K562 (cell line): ENCODE measurements at regions not wholly inside any gene's neighbourhood (a gene's known extent, or its start where the extent isn't known, plus 50 kb on each side); places are given as distances from the start of the nearest gene placed in this dataset.

Source experiments
- ATAC-seq: fragments of 200-7000 bp; cut with Tn5 transposase; 3 replicates; pipeline ENCODE4 v1.9.1; 2020; ENCODE audit warnings: moderate library complexity
- BruUV-seq: library from RNA; stranded (reverse); fragments of 400-500 nt; replicated peaks from 2 replicates; lab custom pipeline; 2021; lab: Mats Ljungman, UMichigan
- CTCF ChIA-PET: fragments of 300-600 bp; formaldehyde crosslinking; extraction: SDS; loops from one replicate; lab custom pipeline; 2021; ENCODE audit warnings: low intra/inter-chr PET ratio; lab: Yijun Ruan, JAX
- POLR2A ChIA-PET: fragments of 300-600, 350-650 bp; sonication (Branson Sonifier 250); formaldehyde crosslinking; extraction: SDS; loops from one replicate; lab custom pipeline; 2021; ENCODE audit warnings: antibody characterized with exemption, inconsistent platforms; lab: Yijun Ruan, JAX
- DNase-seq, 4 experiments: peaks; one replicate each; pipeline versions ENCODE4 v3.0.0 to v3.0.0-alpha.2; 2011 to 2018; ENCODE audit warnings: low spot score in 3 of 4, mixed read lengths in 3 of 4; ENCODE audit errors: extremely low read depth in 1 of 4
- FAIRE-seq: peaks from 2 replicates; lab custom pipeline; 2011; peaks lifted over from hg19 to GRCh38; lab: Jason Lieb, UNC
- H2AFZ ChIP-seq: 2 replicates; pipeline ENCODE4 v1.6.0; 2011; ENCODE audit warnings: low read depth, low read length, control low read depth, inconsistent platforms
- H3K27ac ChIP-seq: fragments of 200-600 bp; 3 replicates; pipeline ENCODE4 v1.8.0; 2011; ENCODE audit warnings: low read depth, mild to moderate bottlenecking, control low read depth, inconsistent platforms, low read length, moderate library complexity, mixed read lengths; ENCODE audit errors: extremely low read depth
- H3K27me3 ChIP-seq, 2 experiments: fragments of 300-600 bp in 1 of 2; 2 replicates in 1 of 2; 3 replicates in 1 of 2; pipeline versions ENCODE4 v1.6.0 to v1.8.0; 2011; ENCODE audit warnings: inconsistent platforms in 2 of 2, low read length in 2 of 2, mild to moderate bottlenecking in 1 of 2, mixed read lengths in 1 of 2, moderate library complexity in 1 of 2; ENCODE audit not compliant: control insufficient read depth in 2 of 2, insufficient read depth in 2 of 2
- H3K36me3 ChIP-seq: fragments of 300-600 bp; 3 replicates; pipeline ENCODE4 v1.8.0; 2011; ENCODE audit warnings: mild to moderate bottlenecking, low read length, inconsistent platforms; ENCODE audit not compliant: control insufficient read depth, insufficient read depth
- H3K4me1 ChIP-seq, 2 experiments: fragments of 200-600 bp in 1 of 2; replicated peaks in 1 of 2; 2 replicates in 1 of 2; 3 replicates in 1 of 2; pipeline versions ENCODE4 v1.5.1 to v1.8.0; 2011; ENCODE audit warnings: inconsistent platforms in 2 of 2, low read length in 2 of 2, mild to moderate bottlenecking in 1 of 2, mixed read lengths in 1 of 2, moderate library complexity in 1 of 2; ENCODE audit not compliant: control insufficient read depth in 2 of 2, insufficient read depth in 2 of 2
- H3K4me2 ChIP-seq: 2 replicates; pipeline ENCODE4 v1.6.1; 2011; ENCODE audit warnings: low read length, control low read depth, inconsistent platforms, mixed read lengths; ENCODE audit not compliant: insufficient read depth
- H3K4me3 ChIP-seq: fragments of 200-600 bp; sonication (generic), shearing (Covaris generic); 2 replicates; pipeline ENCODE4 v1.5.1; 2016; ENCODE audit warnings: control low read depth, inconsistent platforms
- H3K79me2 ChIP-seq: fragments of 200-600 bp; 3 replicates; pipeline ENCODE4 v1.8.0; 2011; ENCODE audit warnings: low read length, inconsistent platforms; ENCODE audit not compliant: control insufficient read depth, insufficient read depth
- H3K9ac ChIP-seq, 2 experiments: 2 replicates each; pipeline versions ENCODE4 v1.6.0 to v1.6.1; 2011; ENCODE audit warnings: low read depth in 2 of 2, low read length in 2 of 2, control low read depth in 1 of 2, inconsistent platforms in 1 of 2, mild to moderate bottlenecking in 1 of 2, mixed read lengths in 1 of 2; ENCODE audit not compliant: insufficient read depth in 1 of 2
- H3K9me1 ChIP-seq: one replicate; pipeline ENCODE4 v1.6.0; 2011; ENCODE audit warnings: inconsistent platforms, mild to moderate bottlenecking, low read length, moderate library complexity; ENCODE audit not compliant: control insufficient read depth, insufficient read depth
- H3K9me3 ChIP-seq: replicated peaks from 2 replicates; pipeline ENCODE4 v1.5.1; 2011; ENCODE audit warnings: low read depth, low read length, inconsistent platforms; ENCODE audit not compliant: control insufficient read depth, insufficient read depth
- H4K20me1 ChIP-seq: replicated peaks from 2 replicates; pipeline ENCODE4 v1.6.1; 2011; ENCODE audit warnings: low read length, inconsistent platforms, mixed read lengths; ENCODE audit not compliant: control insufficient read depth, insufficient read depth
- ILF3 ChIP-seq: fragments of 450-650 bp; IDR thresholded peaks from 2 replicates; pipeline ENCODE4 v1.6.1; 2018; ENCODE audit warnings: antibody characterized with exemption, mild to moderate bottlenecking, moderate library complexity, borderline replicate concordance
- LARP7 ChIP-seq: fragments of 450-650 bp; IDR thresholded peaks from 2 replicates; pipeline ENCODE4 v1.6.1; 2016
- MYNN ChIP-seq, 2 experiments: sonication (generic); formaldehyde crosslinking in 1 of 2; IDR thresholded peaks; 2 replicates each; pipeline versions ENCODE4 v1.5.0 to v1.6.1; 2016 to 2020; ENCODE audit warnings: antibody characterized with exemption in 1 of 2, missing genetic modification reagents in 1 of 2
- SRSF1 ChIP-seq: fragments of 200-400 bp; formaldehyde crosslinking; IDR thresholded peaks from 2 replicates; pipeline ENCODE4 v1.6.1; 2017; ENCODE audit warnings: mild to moderate bottlenecking, low read depth, low read length, moderate library complexity
- TAF7 ChIP-seq: fragments of 450-650 bp; IDR thresholded peaks from 2 replicates; pipeline ENCODE4 v1.6.1; 2016; ENCODE audit warnings: missing genetic modification characterization, missing compliant biosample characterization
- TEAD1 ChIP-seq, 2 experiments: fragments of 450-650 bp in 1 of 2; sonication (generic) in 1 of 2; formaldehyde crosslinking; IDR thresholded peaks; 2 replicates each; pipeline versions ENCODE4 v1.4.0 to v1.8.0; 2020 to 2022; ENCODE audit warnings: mild to moderate bottlenecking in 2 of 2, missing genetic modification reagents in 1 of 2
- ZBTB33 ChIP-seq: sonication (generic); formaldehyde crosslinking; IDR thresholded peaks from 2 replicates; pipeline ENCODE4 v1.8.1; 2023; ENCODE audit warnings: mild to moderate bottlenecking, missing genetic modification reagents
- ZNF184 ChIP-seq: sonication (generic); formaldehyde crosslinking; IDR thresholded peaks from 2 replicates; pipeline ENCODE4 v1.5.0; 2020; ENCODE audit warnings: missing genetic modification reagents
- ZNF592 ChIP-seq: fragments of 450-650 bp; IDR thresholded peaks from 2 replicates; pipeline ENCODE4 v1.6.1; 2017; ENCODE audit warnings: antibody characterized with exemption, mild to moderate bottlenecking
- WGBS: fragments of 100-300 bp; shearing (Covaris generic); methylation state at CpG from one replicate; pipeline ENCODE4 v1.1.6; 2016; ENCODE audit warnings: low coverage, mixed read lengths; ENCODE audit not compliant: insufficient coverage; ENCODE audit errors: missing lambda C conversion rate; 5-methylcytosine and 5-hydroxymethylcytosine counted together
- in situ Hi-C: fragments of 300-500 bp; cut with MboI; formaldehyde crosslinking; loops from 4 replicates; pipeline ENCODE4 v1.15.0; 2018; ENCODE audit warnings: inconsistent platforms, mixed read lengths
- intact Hi-C: fragments of 100-400 bp; cut with micrococcal nuclease; formaldehyde crosslinking; loops from 2 replicates; pipeline ENCODE4 v1.14.2; 2022
- TF ChIP-seq, protein P1 (sequence below): IDR thresholded peaks from 3 replicates; pipeline ENCODE4 v1.6.1; 2011; ENCODE audit warnings: borderline replicate concordance, mild to moderate bottlenecking, moderate library complexity; ENCODE audit not compliant: insufficient read length; ENCODE audit errors: extremely low read depth
- TF ChIP-seq, protein P2 (sequence below): sonication (generic); formaldehyde crosslinking; IDR thresholded peaks from 2 replicates; pipeline ENCODE4 v1.8.0; 2023; ENCODE audit warnings: mild to moderate bottlenecking, missing genetic modification reagents

DNA sequence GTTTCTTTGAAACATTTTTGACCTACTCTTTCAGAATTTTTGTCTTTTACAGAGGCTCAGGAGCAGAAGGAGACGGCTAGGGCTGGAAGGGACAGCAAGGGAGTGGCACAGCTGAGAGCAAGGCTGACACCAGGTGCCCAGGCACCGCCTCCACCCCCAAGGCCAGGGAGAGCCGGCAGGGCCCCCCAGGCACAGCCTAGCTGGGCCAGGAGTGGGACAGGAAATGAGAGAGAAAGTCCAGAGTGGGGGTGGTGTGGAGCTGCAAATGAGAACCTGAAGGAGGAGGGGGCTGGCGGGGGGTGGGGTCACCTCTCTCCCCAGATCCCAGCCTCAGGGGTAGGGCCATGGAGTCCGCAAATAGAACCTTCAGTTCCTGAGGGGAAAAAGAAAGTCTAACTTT lies 236.7 kb downstream of the CDC5L start:
- ATAC-seq: no peak

More for the DNA sequence above, 236.7 kb downstream of the CDC5L start:
- CTCF ChIA-PET: no interaction called here
- H3K27ac ChIP-seq: no peak overlapping the region
- H3K4me3 ChIP-seq: no peak overlapping the region
- H4K20me1 ChIP-seq: no peaks in the 10 kb centered on the region
- H3K27me3 ChIP-seq: peaks cover 7 to 41% of the 10 kb centered on the region in 2 experiments; a peak in 3 of 5 replicates
- H3K4me1 ChIP-seq: no peaks in the 10 kb centered on the region
- no peaks in the 10 kb centered on the region for H3K9me3 ChIP-seq
- H3K4me2 ChIP-seq: no peak overlapping the region
- intact Hi-C loops: no loop called here
- no peak for DNase-seq
- H3K79me2 ChIP-seq: no peaks in the 10 kb centered on the region
- in situ Hi-C loops: no loop called here
- H3K9ac ChIP-seq: no peak overlapping the region
- no TSS peak for BruUV-seq
- H3K36me3 ChIP-seq: no peaks in the 10 kb centered on the region
- no peak for TF ChIP-seq MYNN (IDR thresholded peaks at IDR 0.05)
- no peak for TF ChIP-seq MYNN (CRISPR knock-in tag; IDR thresholded peaks at IDR 0.05)
- no peak for TF ChIP-seq TAF7 (tag)
- no peak for TF ChIP-seq ZNF184 (CRISPR knock-in tag)
- TF ChIP-seq TEAD1 (CRISPR knock-in tag; IDR thresholded peaks at IDR 0.05): no peak
- TF ChIP-seq, protein P1, sequence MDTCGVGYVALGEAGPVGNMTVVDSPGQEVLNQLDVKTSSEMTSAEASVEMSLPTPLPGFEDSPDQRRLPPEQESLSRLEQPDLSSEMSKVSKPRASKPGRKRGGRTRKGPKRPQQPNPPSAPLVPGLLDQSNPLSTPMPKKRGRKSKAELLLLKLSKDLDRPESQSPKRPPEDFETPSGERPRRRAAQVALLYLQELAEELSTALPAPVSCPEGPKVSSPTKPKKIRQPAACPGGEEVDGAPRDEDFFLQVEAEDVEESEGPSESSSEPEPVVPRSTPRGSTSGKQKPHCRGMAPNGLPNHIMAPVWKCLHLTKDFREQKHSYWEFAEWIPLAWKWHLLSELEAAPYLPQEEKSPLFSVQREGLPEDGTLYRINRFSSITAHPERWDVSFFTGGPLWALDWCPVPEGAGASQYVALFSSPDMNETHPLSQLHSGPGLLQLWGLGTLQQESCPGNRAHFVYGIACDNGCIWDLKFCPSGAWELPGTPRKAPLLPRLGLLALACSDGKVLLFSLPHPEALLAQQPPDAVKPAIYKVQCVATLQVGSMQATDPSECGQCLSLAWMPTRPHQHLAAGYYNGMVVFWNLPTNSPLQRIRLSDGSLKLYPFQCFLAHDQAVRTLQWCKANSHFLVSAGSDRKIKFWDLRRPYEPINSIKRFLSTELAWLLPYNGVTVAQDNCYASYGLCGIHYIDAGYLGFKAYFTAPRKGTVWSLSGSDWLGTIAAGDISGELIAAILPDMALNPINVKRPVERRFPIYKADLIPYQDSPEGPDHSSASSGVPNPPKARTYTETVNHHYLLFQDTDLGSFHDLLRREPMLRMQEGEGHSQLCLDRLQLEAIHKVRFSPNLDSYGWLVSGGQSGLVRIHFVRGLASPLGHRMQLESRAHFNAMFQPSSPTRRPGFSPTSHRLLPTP: no peak
- no peak for TF ChIP-seq LARP7
- no peak for TF ChIP-seq SRSF1
- TF ChIP-seq ILF3: no peak
- TF ChIP-seq ZBTB33: no peak
- TF ChIP-seq ZNF592: no peak
- TF ChIP-seq, protein P2, sequence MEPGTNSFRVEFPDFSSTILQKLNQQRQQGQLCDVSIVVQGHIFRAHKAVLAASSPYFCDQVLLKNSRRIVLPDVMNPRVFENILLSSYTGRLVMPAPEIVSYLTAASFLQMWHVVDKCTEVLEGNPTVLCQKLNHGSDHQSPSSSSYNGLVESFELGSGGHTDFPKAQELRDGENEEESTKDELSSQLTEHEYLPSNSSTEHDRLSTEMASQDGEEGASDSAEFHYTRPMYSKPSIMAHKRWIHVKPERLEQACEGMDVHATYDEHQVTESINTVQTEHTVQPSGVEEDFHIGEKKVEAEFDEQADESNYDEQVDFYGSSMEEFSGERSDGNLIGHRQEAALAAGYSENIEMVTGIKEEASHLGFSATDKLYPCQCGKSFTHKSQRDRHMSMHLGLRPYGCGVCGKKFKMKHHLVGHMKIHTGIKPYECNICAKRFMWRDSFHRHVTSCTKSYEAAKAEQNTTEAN (CRISPR knock-in tag): no peak
- TF ChIP-seq, all 486 proteins: peak for 0
- POLR2A ChIA-PET: no interaction called here
- H2AFZ ChIP-seq: no peak overlapping the region
- WGBS: 3% methylated on average over 4 of the region's 5 CpGs
- no peaks in the 10 kb centered on the region for H3K9me1 ChIP-seq
- FAIRE-seq: no peak
